ENCODE measurements at regions not wholly inside any gene's neighbourhood (a gene's known extent, or its start where the extent isn't known, plus 50 kb on each side); places are given as distances from the start of the nearest gene placed in this dataset.
"Not testable (repeated sequence)": the region's sequence is repeated elsewhere in the genome, so short reads cannot be mapped to it uniquely, and the experiment has no call there.

DNA sequence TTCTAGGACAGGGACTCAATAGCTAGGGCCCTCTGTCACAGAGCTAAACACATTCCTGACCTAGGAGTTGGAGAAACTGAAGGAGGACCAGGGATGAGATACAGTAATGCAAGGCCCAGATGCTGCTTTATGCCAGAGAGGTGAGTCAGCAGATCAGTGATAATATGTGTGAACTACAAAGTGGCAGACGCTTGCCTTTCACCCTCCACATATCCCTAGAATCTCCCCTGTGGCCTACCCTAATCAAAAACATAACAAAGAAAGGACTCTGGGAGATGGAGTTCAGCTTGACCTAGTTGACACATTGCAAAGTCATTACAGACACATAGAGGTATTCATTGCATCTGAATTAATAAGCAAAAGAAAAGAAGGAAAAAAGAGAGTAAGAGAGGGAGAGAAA, 417.6 kb upstream of the DYNLRB2 start:
- DNase-seq (ENCODE audit: low read depth, low spot score) = no peak

DNA sequence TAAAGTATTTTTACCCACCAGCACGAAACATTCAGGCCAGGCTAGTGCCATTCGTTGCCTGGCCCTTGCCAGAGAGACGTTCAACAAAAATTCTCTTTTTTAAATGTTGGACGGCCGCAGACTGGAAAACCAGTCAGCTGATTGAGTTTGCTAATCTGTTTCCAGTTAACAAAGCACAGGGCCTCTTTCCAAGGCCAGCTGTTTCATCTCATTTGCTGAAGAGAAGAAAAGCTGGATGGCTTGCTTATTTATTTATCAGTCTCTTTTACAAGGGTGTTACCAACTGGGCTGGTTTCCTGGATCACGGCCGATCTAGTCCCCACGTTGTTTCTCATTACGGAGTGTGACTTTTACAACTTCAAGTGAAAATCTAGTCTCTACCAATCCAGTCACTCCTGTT, 418.7 kb upstream of the DYNLRB2 start:
- no peak for DNase-seq (ENCODE audit: low read depth, low spot score)

DNA sequence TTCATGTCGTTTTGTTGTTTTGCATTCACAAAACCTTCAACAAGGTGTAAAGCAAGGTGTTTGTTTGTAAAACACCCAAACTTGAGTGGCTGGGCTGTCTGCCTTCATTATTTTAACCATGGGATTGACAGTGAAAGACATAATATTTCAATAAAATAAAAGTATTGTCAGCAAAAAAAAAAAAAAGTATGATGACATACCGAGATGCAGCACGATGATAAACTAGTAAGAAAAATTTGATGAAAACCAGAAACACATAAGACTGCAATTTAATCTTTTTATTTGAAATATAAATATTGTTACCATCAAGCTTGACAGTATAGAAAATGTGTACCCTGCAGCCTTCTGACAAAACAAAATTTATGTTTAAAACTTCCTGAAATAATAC, 419.3 kb upstream of the DYNLRB2 start:
- DNase-seq (ENCODE audit: low read depth, low spot score) = no peak

DNA sequence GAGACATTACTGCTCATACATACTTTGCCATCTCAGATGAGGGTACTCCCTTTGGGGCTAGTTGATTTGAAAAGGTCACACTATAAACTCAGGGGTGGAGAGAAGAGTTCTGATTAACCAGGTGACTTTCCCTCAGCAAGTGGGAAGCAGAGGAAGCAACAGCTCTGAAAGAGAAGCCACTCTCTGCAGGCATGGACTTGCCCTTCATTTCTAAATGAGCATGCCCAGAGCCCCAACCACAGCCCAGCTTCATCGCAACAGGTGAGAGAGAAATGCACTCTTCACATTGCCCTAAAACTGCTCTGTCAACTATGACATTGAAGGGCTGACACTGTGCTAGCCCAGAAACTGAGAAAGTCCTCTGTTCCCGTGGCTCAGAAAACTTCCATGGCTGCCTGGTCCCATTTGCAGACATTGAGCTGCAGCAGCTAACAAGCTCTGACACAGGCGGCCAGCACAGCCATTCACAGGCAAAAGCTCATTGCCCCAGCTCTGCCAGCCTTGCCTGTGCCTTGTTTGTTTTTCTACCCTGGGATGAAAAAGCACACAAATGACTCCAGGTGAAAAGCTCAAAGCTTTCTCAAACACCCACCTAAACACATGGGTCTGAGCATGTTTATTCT, 419.8 kb upstream of the DYNLRB2 start:
- no peak for DNase-seq (ENCODE audit: low read depth, low spot score)

DNA sequence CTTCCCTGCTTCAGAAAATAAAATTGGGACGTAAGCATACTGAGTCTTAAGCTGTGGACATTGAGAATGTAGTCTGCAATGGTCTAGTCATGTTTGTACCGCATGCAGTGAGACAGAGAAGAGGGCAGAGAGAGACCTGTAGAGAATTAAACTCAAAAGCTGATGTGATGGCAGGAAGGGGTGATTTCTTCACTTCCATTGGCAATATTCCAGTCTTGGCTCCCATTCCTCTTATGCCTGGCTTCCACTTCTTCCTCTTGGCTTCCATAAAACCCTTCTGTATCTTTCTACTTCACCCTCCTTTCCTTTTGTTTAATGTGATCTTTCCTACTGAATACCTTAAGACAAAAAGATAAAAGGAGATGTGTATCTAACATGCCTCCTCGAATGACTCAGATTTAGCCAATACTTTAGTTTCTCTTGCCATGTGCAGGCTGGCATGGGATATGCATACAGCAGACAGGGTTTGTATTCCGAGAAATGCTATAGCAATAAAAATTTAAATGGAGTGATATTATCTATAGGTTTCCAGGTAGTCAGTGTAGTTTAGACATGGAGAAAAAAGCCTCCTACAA, 423.1 kb upstream of the DYNLRB2 start:
- no peak for DNase-seq (ENCODE audit: low read depth, low spot score)

DNA sequence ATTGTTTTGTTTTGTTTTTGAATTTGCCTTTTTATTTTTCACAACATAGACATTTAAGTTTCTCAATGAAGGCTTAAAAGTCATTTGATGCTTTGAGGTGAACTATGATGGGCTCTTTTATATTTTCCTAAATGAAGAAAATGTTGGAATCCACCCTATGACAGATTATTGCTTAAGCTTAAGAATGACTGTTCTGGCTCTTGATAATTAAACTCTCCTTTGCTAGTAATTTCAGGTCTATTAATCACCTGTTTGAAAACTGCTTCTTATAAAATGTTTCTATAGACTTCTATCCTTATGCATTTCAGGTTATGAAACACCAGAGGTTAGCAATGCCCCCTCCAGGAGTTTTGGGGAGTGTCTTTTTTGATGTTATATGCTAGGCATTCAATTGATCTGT, 424.1 kb upstream of the DYNLRB2 start:
- no peak for DNase-seq (ENCODE audit: low read depth, low spot score)

DNA sequence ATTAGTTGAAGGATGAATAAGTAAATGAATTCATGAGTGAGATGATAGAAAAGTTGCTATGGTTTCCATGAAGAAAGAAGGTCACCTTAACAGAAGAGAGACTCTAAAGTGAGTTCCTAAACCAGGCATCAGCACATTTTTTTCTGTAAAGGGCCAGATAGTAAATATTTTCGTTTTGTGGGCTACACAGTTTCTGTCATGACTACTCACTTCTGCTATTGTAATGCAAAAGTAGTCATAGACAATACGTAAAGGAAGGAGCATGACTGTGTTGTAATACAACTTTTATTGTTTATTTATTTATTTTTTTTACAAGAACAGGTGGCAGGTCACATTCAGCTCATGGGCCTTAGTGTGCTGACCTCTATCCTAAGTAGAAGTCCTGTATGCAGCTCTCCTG, 426.1 kb upstream of the DYNLRB2 start:
- DNase-seq (ENCODE audit: low read depth, low spot score) = no peak

DNA sequence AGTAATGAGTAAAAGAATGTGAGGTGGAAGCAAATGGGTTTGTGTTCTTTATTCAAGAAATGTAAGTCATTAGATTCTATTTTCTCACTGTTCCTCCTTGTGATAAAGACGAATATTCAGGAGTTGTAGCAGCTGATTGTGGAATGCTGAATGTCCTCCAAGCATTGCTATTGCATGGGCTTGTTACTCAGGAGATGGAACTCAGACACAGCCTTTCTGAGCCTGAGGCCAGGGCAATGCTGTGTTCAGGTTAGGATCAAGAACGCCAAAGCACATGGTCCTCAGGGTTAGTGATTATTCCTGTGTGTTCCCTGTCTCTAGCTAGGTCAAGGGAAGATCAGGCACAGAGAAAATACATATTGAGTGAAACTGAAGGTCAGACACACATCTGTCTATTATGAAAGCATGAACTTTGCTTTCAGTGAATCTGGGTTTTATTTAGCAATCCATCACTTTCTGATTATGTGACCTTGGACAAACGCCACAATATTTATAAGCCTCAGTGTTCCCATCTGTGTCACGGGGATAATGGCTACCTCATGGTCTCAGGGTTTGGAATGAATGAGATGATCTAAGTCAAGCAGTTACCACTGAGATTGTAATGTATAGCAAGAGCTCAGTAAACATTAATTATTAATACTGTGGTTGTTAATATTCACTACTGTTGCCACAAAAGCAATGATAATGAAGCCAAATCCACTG, 426.8 kb upstream of the DYNLRB2 start:
- DNase-seq (ENCODE audit: low read depth, low spot score) = no peak

DNA sequence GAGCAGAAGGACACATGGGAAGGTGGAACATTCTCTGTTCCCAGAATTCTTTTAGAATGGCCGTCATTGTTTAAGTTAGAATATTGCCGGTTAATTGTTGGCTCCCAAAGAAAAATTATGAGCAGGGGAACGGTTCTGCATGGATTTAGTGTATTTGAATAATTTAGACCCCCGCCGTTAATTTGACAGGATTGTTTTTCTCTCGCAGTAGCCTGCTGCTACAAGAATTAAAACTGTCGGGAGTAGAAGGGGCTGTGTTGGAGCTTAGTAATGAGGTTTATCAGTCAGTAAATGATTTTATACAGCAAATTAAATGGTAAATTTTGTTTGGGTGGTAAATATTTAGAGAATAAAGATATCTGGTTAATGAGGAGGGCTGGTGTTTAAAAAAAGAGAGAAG, 431.2 kb upstream of the DYNLRB2 start:
- DNase-seq (ENCODE audit: low read depth, low spot score) = no peak

DNA sequence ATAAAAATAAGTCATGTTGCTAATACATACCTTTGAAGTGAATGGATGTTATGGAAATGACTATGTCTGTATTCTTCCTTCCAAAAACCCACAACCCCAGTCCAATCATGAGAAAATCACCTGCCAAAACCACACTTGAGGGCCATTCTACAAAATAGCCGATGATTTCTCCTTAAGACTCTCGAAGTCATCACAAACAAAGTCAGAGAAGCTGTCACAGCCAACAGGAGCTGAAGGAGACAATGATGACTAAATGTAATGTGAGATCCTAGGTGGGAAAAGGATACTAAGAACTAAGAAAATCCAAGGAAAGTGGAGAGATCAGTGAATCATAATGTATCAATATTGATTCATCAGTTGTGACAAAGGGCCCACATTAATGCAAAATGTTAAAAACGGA, 432.9 kb upstream of the DYNLRB2 start:
- no peak for DNase-seq (ENCODE audit: low read depth, low spot score)

DNA sequence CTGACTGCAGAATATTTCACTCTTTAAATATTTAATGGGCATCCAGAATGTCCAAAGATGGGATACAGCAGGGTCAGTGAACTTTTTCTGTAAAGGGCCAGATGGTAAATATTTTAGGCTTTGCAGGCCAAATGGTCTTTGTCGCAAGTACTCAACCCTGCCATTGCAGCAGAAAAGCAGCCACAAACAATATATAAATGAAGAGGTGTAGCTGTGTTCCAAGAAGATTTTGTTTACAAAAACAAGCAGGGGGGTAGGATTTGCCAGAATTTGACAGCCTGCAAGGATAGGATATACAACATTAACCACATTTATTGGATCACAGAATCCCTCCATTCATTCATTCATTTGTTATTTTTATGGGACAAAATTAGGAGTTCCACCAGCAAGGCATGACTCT, 435.0 kb upstream of the DYNLRB2 start:
- no peak for DNase-seq (ENCODE audit: low read depth, low spot score)

DNA sequence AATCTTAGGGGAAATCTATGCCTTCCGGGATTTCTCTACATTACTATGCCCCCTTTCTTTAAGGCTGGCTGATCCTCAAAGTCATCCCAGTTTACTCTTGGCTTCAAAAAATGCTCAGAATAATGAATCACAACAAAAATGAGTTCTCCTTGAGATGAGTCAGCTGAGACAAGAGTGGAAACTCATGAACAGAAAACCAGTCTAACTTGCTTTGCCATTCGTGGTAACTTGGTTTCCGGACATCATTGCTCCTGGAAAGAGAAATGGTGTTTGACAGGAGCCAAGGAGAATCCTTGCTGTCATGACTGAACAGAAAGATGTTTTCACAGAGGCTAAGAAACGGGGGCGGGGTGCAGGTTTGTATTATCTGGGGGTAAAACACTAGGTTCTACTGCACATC, 435.6 kb upstream of the DYNLRB2 start:
- no peak for DNase-seq (ENCODE audit: low read depth, low spot score)

DNA sequence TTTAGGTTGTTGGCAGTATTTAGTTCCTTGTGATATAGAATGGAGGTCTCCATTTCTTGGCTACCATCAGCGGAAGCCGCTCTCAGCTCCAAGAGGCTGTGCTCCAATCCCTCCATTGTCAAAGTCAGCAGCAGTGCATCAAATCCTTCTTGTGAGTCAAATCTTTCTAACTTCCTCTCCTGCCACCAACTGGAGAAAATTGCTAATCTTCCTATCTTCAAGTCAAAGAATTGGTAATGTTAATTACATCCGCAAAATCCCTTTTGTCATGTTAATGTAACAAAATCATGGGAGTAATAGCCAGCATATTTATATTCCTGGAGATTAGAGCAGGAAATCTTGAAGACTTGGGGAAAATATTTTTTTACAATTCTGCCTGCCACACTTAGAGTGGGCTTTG, 436.4 kb upstream of the DYNLRB2 start:
- DNase-seq (ENCODE audit: low read depth, low spot score) = no peak

DNA sequence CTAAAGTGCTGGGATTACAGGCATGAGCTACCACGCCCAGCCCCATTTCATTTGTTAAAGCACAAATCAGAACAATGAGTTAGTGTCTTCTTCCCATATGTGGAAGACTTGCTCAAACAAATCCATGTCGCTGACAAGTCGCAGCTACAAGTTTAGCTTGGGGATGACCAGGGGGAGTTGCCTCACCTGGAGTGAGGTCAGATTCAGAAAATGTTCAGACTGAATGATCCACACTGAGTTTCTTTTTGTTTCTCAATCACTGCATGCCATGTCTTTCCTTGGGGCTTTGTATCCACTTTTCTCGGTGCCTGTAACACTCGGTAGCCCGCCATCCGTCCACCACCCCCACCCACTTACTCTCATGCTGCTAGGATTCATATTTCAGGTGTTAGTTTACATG, 437.3 kb upstream of the DYNLRB2 start:
- no peak for DNase-seq (ENCODE audit: low read depth, low spot score)

DNA sequence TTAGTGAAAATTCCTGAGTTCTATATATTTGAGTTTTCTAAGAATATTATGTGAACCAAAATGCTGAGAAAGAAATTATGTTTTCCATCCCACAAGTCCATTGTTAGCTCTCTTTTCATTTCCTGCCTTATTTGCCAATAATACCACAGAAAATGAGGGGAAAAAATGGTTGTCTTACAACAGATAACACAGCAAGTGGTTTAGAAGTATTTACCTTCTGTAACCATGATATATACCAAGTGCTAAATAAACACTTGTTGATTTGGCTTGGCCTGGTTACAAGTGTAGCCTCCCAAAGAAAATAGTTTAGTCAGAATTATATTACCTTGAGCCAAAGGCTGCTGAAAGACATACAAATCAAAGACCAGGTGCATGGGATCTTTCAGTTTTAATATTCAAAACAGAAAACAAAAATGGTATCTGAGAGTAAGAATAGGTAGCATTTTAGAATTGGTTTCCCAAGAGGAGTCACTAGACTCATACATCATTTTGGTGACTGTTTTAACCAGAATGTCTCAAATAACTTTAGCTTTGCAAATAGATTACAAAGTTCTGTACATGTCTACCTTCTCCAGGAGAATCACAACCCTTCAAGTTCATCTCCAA, 439.8 kb upstream of the DYNLRB2 start:
- no peak for DNase-seq (ENCODE audit: low read depth, low spot score)

DNA sequence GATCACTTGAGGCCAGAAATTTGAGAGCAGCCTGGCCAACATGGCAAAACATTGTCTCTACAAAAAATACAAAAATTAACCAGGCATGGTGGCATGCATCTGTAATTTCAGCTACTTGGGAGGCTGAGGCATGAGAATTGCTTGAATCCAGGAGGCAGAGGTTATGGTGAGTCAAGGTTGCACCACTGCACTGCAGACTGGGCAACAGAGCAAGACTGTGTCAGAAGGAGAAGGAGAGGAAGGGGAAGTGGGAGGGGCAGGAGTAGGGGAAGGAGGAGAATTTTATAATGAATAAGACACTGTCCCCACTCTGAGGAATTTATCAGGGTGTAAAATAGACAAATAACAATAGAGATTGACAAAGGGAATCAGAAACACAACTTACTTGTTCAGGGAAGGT, 440.6 kb upstream of the DYNLRB2 start:
- no peak for DNase-seq (ENCODE audit: low read depth, low spot score)

DNA sequence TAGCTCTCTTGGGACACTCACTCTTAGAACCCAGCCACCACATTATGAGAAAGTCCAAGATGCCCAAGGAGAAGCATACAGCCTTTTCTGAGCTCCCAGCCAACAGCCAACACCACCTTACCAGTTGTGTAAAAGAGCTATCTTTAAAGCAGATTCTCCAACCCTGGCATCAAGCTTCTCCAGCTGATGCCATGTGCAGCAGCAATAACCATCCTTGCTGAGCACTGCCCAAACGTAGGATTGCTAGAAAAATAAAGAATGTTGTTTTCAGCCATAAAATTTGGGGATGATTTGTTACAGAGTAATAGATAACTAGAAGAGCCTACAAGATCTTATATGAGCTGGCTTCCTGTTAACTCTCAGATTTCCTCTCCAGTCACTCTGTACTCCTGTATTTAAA, 443.7 kb upstream of the DYNLRB2 start:
- no peak for DNase-seq (ENCODE audit: low read depth, low spot score)

DNA sequence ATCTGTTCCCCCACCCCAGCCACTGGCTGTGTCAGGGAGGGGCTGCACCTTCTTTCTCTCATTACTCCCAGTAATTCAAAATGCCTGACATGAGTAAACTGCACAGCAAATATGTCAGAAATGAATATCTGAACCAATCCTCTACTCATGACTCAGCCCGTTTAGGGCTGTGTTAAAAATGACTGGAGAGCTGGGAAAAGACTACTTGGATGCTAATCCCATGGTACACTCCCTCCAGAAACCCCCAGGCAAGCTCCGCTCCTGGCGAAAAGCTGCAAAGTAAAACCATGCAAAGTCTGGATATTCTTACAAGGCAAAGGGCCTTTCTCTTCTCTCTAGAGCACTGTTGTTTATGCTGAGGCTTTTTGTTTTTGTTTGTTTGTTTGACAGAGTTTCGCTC, 448.1 kb upstream of the DYNLRB2 start:
- no peak for DNase-seq (ENCODE audit: low read depth, low spot score)

DNA sequence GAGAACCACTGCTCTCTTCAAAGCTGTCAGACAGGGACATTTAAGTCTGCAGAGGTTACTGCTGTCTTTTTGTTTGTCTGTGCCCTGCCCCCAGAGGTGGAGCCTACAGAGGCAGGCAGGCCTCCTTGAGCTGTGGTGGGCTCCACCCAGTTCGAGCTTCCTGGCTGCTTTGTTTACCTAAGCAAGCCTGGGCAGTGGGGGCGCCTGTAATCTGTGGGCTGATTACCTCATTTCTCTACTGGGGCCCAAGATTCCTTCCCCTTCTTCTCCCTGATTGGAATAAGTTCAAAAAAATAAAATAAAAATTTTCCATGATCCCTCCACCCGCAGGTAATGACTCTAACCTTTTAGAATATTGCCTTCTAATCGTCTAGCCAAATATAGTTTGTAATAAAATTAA, 449.3 kb upstream of the DYNLRB2 start:
- not testable (repeated sequence) for DNase-seq (ENCODE audit: low read depth, low spot score)

DNA sequence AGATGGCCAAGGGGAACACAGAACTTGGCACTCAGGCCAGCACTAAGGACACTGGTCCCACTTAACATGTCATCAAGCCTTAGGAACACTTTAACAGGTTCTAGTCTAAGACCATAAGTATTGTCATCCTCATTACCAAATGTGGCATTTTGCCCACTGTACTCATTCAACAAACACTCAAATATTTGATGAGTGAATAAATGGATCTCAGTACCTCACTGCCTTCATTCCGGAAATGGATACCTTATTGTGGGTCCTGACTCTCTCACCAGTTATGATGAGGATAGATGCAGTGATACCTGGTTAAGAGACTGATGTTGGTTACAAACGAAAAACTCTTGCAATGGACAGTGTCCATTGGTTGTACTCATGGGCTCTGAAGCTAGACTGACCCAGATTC, 455.2 kb upstream of the DYNLRB2 start:
- no peak for DNase-seq (ENCODE audit: low read depth, low spot score)

DNA sequence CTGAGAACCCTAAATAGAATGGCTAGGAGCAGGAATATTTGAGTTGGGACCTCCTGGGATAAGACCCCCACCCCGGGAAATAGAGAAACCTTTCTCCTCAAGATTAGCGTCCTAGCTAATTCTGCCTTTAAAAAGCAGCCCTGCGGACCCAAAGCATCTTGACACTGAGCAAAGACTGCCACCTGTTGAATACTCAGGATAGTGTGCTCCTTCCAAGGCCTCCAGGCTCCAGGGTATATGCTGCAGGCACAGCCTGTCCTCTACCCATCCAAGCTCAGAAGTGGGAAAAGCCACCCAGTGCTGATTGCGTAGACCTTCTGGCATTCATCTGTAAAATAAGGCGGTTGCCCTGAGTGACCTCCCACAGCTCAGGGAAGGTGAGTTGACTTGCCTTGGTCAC, 456.2 kb upstream of the DYNLRB2 start:
- no peak for DNase-seq (ENCODE audit: low read depth, low spot score)

DNA sequence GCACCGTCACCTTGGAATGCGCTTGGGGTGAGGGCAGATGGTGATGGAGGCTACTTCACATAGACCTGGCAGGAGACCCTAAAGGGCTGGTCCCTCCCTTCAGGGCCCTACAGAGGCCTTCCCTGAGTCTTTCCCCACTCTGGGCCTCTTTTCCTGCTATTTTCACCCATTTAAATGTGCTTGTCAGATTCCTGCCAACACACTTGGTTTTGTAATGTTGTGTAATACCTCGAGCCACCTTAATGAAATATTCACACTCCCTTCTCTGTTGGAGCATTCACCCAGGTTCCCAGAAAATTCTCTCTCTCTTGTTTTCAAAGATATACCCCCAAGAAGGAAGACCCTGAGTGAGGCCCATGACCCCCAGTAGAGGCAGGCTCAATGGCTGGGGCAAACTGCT, 456.6 kb upstream of the DYNLRB2 start:
- DNase-seq (ENCODE audit: low read depth, low spot score) = no peak

DNA sequence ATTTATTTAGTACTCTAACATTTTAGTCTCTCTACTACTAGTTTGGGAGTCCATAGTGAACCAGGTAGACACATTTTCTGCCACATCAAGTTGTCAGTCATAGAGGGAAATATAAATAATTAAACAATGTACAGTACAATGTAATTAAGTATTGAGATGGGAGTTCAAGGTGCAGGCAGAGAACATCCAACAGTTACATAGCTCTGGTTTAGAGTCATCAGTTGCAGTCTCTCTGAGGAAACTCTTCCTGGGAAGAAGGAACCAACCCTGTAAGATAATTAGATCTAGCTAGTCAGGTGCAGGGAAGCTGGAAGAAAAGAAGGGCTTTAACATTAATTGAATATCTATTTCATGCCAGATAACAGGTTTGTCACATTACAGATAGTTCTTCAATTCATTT, 457.9 kb upstream of the DYNLRB2 start:
- no peak for DNase-seq (ENCODE audit: low read depth, low spot score)
